ENCODE measurements at regions not wholly inside any gene's neighbourhood (a gene's known extent, or its start where the extent isn't known, plus 50 kb on each side); places are given as distances from the start of the nearest gene placed in this dataset.

- DNase-seq (ENCODE audit: low read depth in 2 of 2) = no peak
Observed at GRCh38 chr13:84360822-84361221, 478.5 kb upstream of the SLITRK1 start.

GRCh38 chr13:84358601-84359000 lies 476.3 kb upstream of the SLITRK1 start:
- no peak for DNase-seq (ENCODE audit: low read depth in 2 of 2)

- no peak for DNase-seq (ENCODE audit: low read depth in 2 of 2)
Observed at GRCh38 chr13:84352946-84353345, 470.7 kb upstream of the SLITRK1 start.

GRCh38 chr13:84339456-84339855 lies 457.2 kb upstream of the SLITRK1 start:
- no peak for DNase-seq (ENCODE audit: low read depth in 2 of 2)

GRCh38 chr13:84332346-84332745 lies 450.1 kb upstream of the SLITRK1 start:
- DNase-seq (ENCODE audit: low read depth in 2 of 2) = no peak

- no peak for DNase-seq (ENCODE audit: low read depth in 2 of 2)
Observed at GRCh38 chr13:84315527-84315926, 433.3 kb upstream of the SLITRK1 start.

GRCh38 chr13:84303035-84303434 lies 420.8 kb upstream of the SLITRK1 start:
- DNase-seq (ENCODE audit: low read depth in 2 of 2) = no peak

GRCh38 chr13:84297251-84297650 lies 415.0 kb upstream of the SLITRK1 start:
- no peak for DNase-seq (ENCODE audit: low read depth in 2 of 2)

- no peak for DNase-seq (ENCODE audit: low read depth in 2 of 2)
Observed at GRCh38 chr13:84296401-84296800, 414.1 kb upstream of the SLITRK1 start.

GRCh38 chr13:84294576-84294975 lies 412.3 kb upstream of the SLITRK1 start:
- no peak for DNase-seq (ENCODE audit: low read depth in 2 of 2)

GRCh38 chr13:84290386-84290785 lies 408.1 kb upstream of the SLITRK1 start:
- DNase-seq (ENCODE audit: low read depth in 2 of 2) = no peak

- DNase-seq (ENCODE audit: low read depth in 2 of 2) = no peak
Observed at GRCh38 chr13:84279166-84279565, 396.9 kb upstream of the SLITRK1 start.

GRCh38 chr13:84272877-84273562 lies 390.7 kb upstream of the SLITRK1 start:
- no peak for DNase-seq (ENCODE audit: low read depth in 2 of 2)

- no peak for DNase-seq (ENCODE audit: low read depth in 2 of 2)
Observed at GRCh38 chr13:84265257-84265764, 383.0 kb upstream of the SLITRK1 start.

- DNase-seq (ENCODE audit: low read depth in 2 of 2) = no peak
Observed at GRCh38 chr13:84263354-84264069, 381.2 kb upstream of the SLITRK1 start.

GRCh38 chr13:84255226-84255797 lies 373.0 kb upstream of the SLITRK1 start:
- DNase-seq (ENCODE audit: low read depth in 2 of 2) = no peak

GRCh38 chr13:84249463-84249862 lies 367.2 kb upstream of the SLITRK1 start:
- no peak for DNase-seq (ENCODE audit: low read depth in 2 of 2)

- DNase-seq (ENCODE audit: low read depth in 2 of 2) = no peak
Observed at GRCh38 chr13:84243340-84243739, 361.1 kb upstream of the SLITRK1 start.

- DNase-seq (ENCODE audit: low read depth in 2 of 2) = no peak
Observed at GRCh38 chr13:84239032-84239431, 356.8 kb upstream of the SLITRK1 start.

GRCh38 chr13:84238381-84238780 lies 356.1 kb upstream of the SLITRK1 start:
- DNase-seq (ENCODE audit: low read depth in 2 of 2) = no peak

GRCh38 chr13:84237143-84237542 lies 354.9 kb upstream of the SLITRK1 start:
- no peak for DNase-seq (ENCODE audit: low read depth in 2 of 2)

- DNase-seq (ENCODE audit: low read depth in 2 of 2) = no peak
Observed at GRCh38 chr13:84234416-84234815, 352.1 kb upstream of the SLITRK1 start.

GRCh38 chr13:84230568-84230967 lies 348.3 kb upstream of the SLITRK1 start:
- no peak for DNase-seq (ENCODE audit: low read depth in 2 of 2)
